ENCODE measurements at regions not wholly inside any gene's neighbourhood (a gene's known extent, or its start where the extent isn't known, plus 50 kb on each side); places are given as distances from the start of the nearest gene placed in this dataset.

GRCh38 chr2:67752199-67752598 is 310.6 kb downstream of the C1D start:
- in situ Hi-C loops (cut with MboI; ENCODE audit: low pct_unique_long_range_greater_than_20kb, low sequenced_read_pairs, unreplicated experiment): no loop called here
- no peak for DNase-seq (ENCODE audit: low spot score)
- no peak for TF ChIP-seq CTCF (IDR thresholded peaks at IDR 0.05; ENCODE audit: extremely low read depth, insufficient read depth, missing control alignments)

- DNase-seq (ENCODE audit: low spot score): no peak
- in situ Hi-C loops (cut with MboI; ENCODE audit: low pct_unique_long_range_greater_than_20kb, low sequenced_read_pairs, unreplicated experiment): no loop called here
- TF ChIP-seq CTCF (IDR thresholded peaks at IDR 0.05; ENCODE audit: extremely low read depth, insufficient read depth, missing control alignments): no peak
These were observed 309.8 kb downstream of the C1D start for GRCh38 chr2:67752969-67753368.

- TF ChIP-seq CTCF (IDR thresholded peaks at IDR 0.05; ENCODE audit: extremely low read depth, insufficient read depth, missing control alignments): no peak
- in situ Hi-C loops (cut with MboI; ENCODE audit: low pct_unique_long_range_greater_than_20kb, low sequenced_read_pairs, unreplicated experiment): no loop called here
- no peak for DNase-seq (ENCODE audit: low spot score)
These were observed 307.5 kb downstream of the C1D start for GRCh38 chr2:67755156-67755882.

- in situ Hi-C loops (cut with MboI; ENCODE audit: low pct_unique_long_range_greater_than_20kb, low sequenced_read_pairs, unreplicated experiment): no loop called here
- TF ChIP-seq CTCF (IDR thresholded peaks at IDR 0.05; ENCODE audit: extremely low read depth, insufficient read depth, missing control alignments): no peak
- DNase-seq (ENCODE audit: low spot score): no peak
These were observed 301.8 kb downstream of the C1D start for GRCh38 chr2:67760995-67761394.

- in situ Hi-C loops (cut with MboI; ENCODE audit: low pct_unique_long_range_greater_than_20kb, low sequenced_read_pairs, unreplicated experiment): no loop called here
- DNase-seq (ENCODE audit: low spot score): no peak
- no peak for TF ChIP-seq CTCF (IDR thresholded peaks at IDR 0.05; ENCODE audit: extremely low read depth, insufficient read depth, missing control alignments)
These were observed 291.4 kb downstream of the C1D start for GRCh38 chr2:67771380-67771779.

- in situ Hi-C loops (cut with MboI; ENCODE audit: low pct_unique_long_range_greater_than_20kb, low sequenced_read_pairs, unreplicated experiment): no loop called here
- no peak for DNase-seq (ENCODE audit: low spot score)
- no peak for TF ChIP-seq CTCF (IDR thresholded peaks at IDR 0.05; ENCODE audit: extremely low read depth, insufficient read depth, missing control alignments)
These were observed 290.3 kb downstream of the C1D start for GRCh38 chr2:67772216-67773170.
